Ishikawa (cell line): ENCODE measurements at regions not wholly inside any gene's neighbourhood (a gene's known extent, or its start where the extent isn't known, plus 50 kb on each side); places are given as distances from the start of the nearest gene placed in this dataset.

ENCODE experiments used
- CEBPB ChIP-seq: IDR thresholded peaks from 2 replicates; pipeline ENCODE4 v1.6.1; 2012
- EP300 ChIP-seq: IDR thresholded peaks from 2 replicates; pipeline ENCODE4 v1.6.1; 2012; ENCODE audit warnings: borderline replicate concordance
- FOXM1 ChIP-seq: IDR thresholded peaks from 2 replicates; pipeline ENCODE4 v1.6.1; 2012; ENCODE audit warnings: low read depth, borderline replicate concordance
- NFIC ChIP-seq: IDR thresholded peaks from 2 replicates; pipeline ENCODE4 v1.6.1; 2012
- RAD21 ChIP-seq: IDR thresholded peaks from 2 replicates; pipeline ENCODE4 v1.6.1; 2012; ENCODE audit warnings: low read depth
- TAF1 ChIP-seq: IDR thresholded peaks from 2 replicates; pipeline ENCODE4 v1.6.1; 2012; ENCODE audit warnings: low read depth, mild to moderate bottlenecking
- TEAD4 ChIP-seq: IDR thresholded peaks from 2 replicates; pipeline ENCODE4 v1.6.1; 2012
- YY1 ChIP-seq: IDR thresholded peaks from 2 replicates; pipeline ENCODE4 v1.6.1; 2012; ENCODE audit warnings: low read depth
- TF ChIP-seq, protein P1 (sequence below): IDR thresholded peaks from 2 replicates; pipeline ENCODE4 v1.6.1; 2012; ENCODE audit warnings: low read depth, mild to moderate bottlenecking
- TF ChIP-seq, protein P2 (sequence below): IDR thresholded peaks from 2 replicates; pipeline ENCODE4 v1.6.1; 2012
- TF ChIP-seq, protein P3 (sequence below): IDR thresholded peaks from 2 replicates; pipeline ENCODE4 v1.6.1; 2012

DNA sequence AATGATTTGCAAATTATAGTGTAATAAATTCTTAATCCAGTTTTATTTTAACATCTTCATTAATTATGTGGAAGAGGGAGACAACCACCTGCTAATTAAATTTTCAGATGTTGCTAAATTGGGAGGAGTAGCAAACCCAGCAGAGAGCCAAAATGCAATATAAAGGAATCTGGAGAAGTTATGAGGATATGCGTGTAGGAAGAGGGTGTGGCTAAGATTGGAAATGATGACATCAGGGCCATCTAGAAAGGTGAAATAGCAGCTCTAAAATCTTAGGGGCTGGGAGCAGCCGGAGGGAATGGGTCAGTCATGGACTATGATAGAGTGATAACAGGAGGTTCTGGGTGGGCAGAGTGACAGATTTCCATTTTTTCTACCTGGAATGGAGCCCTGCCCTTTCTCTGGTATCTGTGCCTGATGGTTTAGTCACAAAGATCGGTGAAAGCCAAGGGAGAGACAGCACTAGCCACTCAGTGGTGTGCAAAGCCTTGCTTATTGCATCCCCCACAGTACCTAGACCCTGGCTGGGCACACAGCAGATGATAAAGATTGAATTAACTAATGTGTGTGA lies 379.2 kb upstream of the CELF4 start:
- TF ChIP-seq CEBPB (no peak), EP300 (no peak), YY1 (no peak), FOXM1 (no peak), TEAD4 (no peak), RAD21 (no peak), TAF1 (no peak), NFIC (no peak)
- TF ChIP-seq, protein P1, sequence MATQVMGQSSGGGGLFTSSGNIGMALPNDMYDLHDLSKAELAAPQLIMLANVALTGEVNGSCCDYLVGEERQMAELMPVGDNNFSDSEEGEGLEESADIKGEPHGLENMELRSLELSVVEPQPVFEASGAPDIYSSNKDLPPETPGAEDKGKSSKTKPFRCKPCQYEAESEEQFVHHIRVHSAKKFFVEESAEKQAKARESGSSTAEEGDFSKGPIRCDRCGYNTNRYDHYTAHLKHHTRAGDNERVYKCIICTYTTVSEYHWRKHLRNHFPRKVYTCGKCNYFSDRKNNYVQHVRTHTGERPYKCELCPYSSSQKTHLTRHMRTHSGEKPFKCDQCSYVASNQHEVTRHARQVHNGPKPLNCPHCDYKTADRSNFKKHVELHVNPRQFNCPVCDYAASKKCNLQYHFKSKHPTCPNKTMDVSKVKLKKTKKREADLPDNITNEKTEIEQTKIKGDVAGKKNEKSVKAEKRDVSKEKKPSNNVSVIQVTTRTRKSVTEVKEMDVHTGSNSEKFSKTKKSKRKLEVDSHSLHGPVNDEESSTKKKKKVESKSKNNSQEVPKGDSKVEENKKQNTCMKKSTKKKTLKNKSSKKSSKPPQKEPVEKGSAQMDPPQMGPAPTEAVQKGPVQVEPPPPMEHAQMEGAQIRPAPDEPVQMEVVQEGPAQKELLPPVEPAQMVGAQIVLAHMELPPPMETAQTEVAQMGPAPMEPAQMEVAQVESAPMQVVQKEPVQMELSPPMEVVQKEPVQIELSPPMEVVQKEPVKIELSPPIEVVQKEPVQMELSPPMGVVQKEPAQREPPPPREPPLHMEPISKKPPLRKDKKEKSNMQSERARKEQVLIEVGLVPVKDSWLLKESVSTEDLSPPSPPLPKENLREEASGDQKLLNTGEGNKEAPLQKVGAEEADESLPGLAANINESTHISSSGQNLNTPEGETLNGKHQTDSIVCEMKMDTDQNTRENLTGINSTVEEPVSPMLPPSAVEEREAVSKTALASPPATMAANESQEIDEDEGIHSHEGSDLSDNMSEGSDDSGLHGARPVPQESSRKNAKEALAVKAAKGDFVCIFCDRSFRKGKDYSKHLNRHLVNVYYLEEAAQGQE: no peak
- TF ChIP-seq, protein P2, sequence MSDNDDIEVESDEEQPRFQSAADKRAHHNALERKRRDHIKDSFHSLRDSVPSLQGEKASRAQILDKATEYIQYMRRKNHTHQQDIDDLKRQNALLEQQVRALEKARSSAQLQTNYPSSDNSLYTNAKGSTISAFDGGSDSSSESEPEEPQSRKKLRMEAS: no peak
- TF ChIP-seq, protein P3, sequence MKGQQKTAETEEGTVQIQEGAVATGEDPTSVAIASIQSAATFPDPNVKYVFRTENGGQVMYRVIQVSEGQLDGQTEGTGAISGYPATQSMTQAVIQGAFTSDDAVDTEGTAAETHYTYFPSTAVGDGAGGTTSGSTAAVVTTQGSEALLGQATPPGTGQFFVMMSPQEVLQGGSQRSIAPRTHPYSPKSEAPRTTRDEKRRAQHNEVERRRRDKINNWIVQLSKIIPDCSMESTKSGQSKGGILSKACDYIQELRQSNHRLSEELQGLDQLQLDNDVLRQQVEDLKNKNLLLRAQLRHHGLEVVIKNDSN: no peak
